Suprapubic skin (tissue), 3 donors: ENCODE measurements at regions not wholly inside any gene's neighbourhood (a gene's known extent, or its start where the extent isn't known, plus 50 kb on each side); places are given as distances from the start of the nearest gene placed in this dataset.
"Not testable (repeated sequence)": the region's sequence is repeated elsewhere in the genome, so short reads cannot be mapped to it uniquely, and the experiment has no call there.

Source experiments
- CTCF ChIP-seq, 2 donors: fragments of 200-600 bp in 1 of 2; fragments of 450-650 bp in 1 of 2; sonication (generic) in 1 of 2; IDR thresholded peaks; one replicate each; pipeline ENCODE4 v1.5.1; 2016 to 2019; ENCODE audit warnings: antibody characterized with exemption in 2 of 2, mild to moderate bottlenecking in 1 of 2, moderate library complexity in 1 of 2
- POLR2A ChIP-seq, 2 donors: fragments of 450-650 bp; IDR thresholded peaks; one replicate each; pipeline ENCODE4 v1.6.1; 2017; ENCODE audit warnings: antibody characterized with exemption in 2 of 2, mild to moderate bottlenecking in 2 of 2, moderate library complexity in 2 of 2

GRCh38 chr17:68666438-68666837 lies 65.3 kb upstream of the FAM20A start:
- TF ChIP-seq CTCF, POLR2A (IDR thresholded peaks at IDR 0.05): not testable (repeated sequence)
